Stimulated activated CD4-positive, alpha-beta T cell treated with anti-CD3 and anti-CD28 coated beads, Interleukin-4, amount 100 ng/mL, for 24 hours (primary cell): ENCODE measurements at regions not wholly inside any gene's neighbourhood (a gene's known extent, or its start where the extent isn't known, plus 50 kb on each side); places are given as distances from the start of the nearest gene placed in this dataset.
A peak's percentile ranks its signal among the peaks of the same experiment; 100 is the strongest.
"Not testable (repeated sequence)": the region's sequence is repeated elsewhere in the genome, so short reads cannot be mapped to it uniquely, and the experiment has no call there.

Experiments used
- DNase-seq: peaks from one replicate; pipeline ENCODE4 v3.0.0-alpha.2; 2020

DNA sequence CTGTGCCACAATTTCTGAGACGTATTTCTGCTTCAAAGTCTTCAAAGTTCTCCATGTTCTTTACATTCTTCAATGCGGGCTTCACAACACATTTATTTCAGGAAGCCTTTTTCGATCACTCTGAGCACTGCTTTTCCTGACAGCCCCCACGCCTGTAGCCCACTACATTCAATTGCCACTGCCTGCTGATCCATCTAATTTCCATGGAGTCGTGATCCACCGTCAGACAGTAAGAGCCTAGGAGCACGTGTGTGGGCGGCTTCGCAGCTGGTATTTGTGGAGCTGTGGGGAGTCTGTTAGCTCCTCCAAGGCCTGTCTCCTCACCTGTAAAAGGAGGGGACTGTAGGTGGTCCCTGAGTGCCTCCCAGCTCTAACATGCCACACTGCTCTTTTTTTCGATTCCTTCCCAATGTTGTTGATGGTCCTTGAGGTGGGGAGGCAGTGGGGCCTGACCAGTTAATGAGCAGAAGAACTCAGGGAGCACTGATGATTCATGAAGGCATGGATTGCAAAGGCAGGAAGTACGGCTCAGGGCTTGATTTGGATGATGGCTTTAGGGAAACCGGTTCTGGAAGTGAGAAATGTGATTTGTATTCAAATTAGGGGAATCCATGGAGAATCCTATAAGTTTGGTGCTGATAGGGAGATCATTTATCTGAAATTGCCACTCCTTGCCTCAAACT lies 401.1 kb upstream of the PODXL start:
- no peak for DNase-seq

DNA sequence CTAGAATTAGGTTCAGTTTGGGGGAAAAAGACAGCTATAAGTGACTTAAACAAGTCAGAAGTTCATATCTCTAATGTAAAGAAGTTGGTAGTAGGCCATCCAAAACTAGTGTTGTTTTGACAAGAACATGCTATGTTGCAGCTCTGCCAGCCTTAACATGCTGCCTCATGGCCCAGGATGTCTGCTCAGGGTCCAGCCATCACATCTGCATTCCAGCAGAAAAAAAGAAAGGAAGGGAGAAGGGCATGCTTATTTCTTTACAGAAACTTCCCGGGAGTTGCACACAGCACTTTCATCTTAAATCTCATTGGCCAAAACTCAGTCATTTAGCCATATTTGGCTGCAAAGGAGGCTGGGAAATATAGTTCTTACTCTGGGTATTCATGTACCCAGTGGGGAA lies 400.4 kb upstream of the PODXL start:
- no peak for DNase-seq

DNA sequence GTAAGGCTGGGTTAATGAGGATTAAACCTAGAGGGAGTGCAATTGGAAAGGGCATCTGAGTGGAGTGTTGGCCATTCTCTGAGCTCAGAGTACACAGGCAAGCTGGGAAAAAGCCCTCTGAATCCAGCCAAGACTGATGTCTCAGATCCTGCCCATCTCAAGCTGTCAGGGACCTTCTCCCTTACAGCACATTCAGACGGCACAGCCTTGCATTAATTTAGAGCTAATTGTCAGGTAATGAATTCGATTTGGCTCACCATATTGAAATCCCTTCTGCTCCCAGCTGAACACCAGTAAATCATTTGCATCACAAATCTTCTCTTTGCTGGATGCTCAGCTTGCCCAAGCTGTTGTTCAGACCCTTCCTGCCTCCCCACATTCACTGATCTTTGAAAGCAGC lies 399.3 kb upstream of the PODXL start:
- DNase-seq: no peak

DNA sequence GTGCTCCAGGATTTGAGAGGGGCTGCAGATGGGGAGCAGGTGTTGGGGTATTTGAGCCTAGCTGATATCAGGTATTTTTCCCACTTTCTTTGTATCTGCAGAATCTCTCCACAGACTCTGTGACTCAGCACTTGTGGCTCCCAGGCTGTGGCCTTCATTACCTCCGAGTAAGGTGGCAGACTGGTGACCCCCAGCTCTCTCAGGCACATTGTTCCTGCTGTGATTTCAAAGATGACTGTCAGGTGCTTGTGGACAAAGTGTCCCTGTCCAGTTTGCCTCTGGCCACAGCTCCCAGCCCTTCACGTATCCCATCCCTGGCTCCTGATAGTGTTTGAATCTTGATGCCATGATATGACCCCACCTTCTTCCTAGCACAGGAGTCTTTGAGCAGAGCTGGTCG lies 396.8 kb upstream of the PODXL start:
- DNase-seq: no peak

DNA sequence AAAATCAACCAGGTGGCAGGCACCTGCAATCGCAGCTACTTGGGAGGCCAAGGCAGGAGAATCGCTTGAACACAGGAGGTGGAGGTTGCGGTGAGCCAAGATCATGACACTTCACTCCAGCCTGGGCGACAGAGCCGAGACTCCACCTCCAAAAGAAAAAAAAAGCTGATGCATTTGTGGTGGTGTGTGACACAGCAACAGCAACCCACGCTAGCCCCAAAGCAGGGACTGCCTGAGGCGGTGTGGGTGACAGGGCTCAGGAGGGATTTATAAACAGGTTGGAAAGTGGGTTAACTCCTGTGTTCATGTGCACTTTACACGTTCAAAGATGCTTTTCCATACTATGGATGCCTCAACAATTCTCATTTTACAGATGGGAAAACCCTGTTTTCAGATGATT lies 395.9 kb upstream of the PODXL start:
- DNase-seq: no peak

DNA sequence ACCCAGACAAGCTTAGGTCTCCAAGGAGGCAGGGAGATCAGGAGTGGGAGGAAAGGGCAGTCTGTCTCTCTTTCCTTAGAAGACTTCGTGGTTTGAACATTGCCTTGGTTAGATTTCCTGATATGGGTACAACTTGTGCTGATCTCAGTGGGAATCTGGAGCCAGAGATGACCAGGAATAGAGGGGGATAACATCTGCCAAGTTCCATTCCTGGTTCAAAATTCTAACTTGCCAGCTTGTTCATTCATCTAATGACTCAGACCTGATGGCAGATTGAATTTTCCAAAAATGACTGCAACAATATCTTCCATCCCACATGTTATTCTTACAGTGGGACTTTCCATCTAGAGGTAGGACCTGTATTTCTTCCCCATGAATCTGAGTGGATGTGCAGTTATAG lies 394.3 kb upstream of the PODXL start:
- no peak for DNase-seq

DNA sequence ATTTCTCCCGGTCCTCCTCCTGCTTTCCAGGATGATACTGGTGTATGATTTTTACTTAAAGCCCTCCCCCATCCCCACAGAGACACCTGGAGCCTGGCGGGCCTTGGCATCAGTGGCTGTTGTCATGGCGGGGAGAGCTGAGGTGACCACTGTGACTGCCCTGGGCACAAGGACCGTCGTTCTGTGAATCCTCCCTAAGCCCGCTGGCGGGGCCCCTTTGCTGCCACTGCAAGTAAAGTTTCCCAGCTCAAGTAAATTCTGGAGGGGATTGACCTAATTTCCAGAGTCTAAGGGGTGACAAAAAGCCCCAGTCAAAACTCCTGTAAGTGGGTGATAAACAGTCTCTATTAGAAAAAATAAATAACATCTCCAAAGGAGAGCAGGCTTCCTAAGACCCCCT lies 393.2 kb upstream of the PODXL start:
- DNase-seq: no peak

DNA sequence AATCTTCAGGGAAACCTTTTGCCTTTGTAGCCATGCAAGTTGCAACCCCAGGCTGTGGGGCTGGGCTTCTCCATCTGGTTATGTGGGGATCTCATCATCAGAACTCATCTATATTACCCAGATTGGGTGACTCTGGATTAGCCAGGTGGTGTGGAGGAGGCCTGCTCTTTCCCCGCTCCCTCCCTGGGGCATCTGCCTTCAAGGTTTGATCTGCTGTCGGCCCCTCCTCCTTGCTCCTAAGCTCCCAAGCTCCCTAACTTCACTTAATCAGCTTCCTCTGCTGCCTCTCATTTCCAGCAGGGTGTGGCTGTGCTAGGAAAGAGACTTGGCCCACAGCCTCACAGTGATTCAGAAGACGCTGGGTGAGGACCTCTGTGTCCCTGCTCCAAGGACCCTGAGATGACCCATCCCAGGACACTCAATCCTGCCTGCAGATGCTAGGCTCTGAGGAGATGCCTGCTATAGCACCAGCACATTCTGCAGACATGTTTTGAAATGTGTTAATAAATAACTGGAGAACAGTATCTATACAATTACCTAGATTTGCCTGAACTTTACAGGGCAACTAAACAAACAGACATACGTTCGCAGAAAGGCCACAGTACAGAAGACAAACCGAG lies 392.1 kb upstream of the PODXL start:
- DNase-seq: no peak

DNA sequence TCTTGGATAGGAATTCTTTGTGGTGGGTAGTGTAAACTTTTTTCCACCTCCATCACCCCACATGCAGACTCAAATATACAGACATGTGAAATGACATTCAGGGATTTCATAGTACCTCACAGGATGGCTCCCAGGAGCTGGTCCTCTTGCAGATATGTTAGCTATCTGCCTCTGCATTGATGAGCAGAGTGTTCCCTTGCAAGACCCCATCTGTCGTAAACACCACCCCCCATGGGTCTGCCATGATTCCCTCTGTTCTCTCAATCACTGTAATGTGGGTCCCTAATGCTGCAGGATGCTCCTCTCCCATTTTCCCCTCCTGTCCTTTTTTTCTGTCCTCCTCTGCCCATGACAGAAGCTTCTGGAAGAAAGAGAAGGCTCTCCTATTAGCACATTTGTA lies 391.2 kb upstream of the PODXL start:
- no peak for DNase-seq

DNA sequence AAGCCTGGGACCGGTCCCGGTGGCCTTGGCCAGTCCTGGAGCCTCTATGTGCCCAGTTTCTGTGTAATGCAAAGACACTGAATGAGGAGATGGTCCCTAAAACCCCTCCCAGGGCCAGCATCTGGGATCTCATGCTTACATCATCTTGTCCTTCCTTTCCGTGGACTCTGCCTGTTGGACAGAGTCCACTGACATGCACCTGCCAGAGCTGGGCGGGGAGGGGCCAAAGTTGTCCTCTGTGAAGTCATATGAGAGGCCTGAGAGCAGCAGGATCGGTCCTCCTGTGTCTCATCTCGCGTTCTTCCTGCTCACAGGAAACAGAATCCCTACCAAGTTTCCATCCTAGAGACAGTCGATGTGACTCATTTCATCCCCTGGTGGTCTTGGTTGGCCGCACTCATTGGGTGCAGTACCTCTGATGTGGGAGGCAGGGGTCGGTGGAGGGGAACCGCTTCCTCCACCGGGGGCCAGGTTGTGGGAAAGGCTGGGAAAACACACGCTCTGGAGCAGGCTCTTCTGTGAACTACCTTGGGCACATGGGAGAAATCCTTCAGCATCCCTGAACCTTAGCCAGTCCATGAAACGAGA lies 389.6 kb upstream of the PODXL start:
- DNase-seq: no peak

DNA sequence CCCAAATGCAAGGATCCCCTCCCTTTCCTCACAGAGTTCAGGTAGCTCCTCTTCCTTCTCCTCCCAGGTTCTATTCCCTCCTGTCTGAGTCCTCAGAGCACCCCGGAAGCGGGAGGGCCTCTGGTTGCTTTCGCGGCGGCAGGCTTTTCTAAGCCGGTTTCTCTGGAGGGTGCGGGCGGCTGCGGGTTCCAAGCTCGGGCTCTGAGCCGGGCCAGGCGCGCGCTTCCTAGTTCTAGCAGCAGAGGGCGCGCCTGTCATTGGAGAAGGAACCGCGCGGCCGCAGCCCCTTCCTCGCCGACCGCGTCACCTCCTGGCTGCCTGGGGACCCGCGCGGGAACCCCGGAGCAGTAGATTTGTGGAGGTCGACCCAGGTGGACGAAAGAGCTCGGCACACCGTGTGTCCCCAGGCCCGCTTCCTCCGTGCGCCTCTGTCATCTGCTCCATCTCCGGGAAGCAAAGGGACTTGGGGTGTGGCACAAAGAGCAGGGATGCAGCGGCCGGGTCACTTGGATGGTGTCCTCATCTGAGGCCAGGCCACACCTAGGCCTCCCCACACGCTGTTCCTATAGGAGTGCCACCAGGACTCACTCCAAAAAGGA lies 389.0 kb upstream of the PODXL start:
- peak; percentile 5 for DNase-seq

DNA sequence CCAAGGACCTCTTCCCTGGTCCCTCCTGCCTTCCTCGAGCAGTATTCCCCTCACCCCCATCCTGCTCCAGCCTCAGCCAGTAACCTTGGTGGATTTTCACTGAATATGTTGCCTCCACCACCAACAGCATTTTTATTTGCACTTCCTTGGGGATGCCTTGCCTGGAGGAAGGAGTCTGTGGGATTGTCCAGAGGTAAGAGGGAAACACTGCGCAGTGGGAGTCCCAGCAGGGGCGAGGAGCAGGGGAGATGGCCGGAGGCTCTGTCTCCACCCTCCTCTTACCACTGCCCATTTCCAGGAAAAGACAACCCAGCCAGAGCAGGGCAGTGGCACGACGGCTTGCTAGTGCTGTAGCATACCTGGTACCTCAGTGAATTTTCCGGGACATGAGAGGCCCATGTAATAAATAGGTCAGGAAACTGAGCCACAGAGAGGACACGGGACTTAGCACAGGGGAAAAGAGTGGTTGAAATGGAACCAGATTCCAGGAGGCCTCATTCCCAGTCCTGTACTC lies 388.2 kb upstream of the PODXL start:
- DNase-seq: no peak

DNA sequence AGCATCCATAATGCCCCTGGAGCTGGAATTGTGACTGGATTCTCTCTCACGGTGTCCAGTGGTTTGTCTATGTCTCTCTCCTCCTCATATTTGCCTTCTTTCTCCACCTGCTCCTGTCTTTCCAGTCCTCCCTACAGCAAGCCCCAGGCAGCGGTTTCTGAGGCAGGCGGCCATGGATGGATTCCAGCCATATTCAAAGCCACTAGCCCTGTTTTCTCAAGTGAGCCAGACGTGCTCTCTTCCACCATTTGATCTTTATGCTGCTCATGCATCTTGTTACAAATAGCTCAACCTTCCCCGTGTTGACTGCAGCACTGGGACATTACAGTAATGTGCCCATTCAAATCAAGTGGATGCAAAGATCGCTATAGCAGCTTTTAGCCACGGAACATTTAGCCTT lies 387.2 kb upstream of the PODXL start:
- no peak for DNase-seq

DNA sequence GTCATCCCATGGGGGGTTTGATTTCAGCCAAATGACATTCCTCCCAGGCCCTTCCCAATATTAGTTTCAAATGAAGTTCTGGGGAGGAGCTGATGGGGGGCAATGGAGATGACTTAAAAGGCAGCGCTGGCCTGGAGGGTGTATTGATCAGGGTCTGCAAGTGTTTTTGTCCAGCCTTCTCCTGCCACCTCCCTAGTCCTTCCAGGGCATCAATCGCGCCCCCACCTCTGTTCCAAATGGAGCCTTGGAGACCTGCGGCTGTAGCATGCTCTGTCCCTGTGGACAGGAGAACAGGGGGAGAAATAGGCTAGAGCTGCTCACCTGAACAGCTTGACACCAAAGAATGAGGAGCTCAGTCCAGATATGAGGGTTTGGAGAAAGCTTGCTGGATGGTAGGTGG lies 386.8 kb upstream of the PODXL start:
- DNase-seq: no peak

DNA sequence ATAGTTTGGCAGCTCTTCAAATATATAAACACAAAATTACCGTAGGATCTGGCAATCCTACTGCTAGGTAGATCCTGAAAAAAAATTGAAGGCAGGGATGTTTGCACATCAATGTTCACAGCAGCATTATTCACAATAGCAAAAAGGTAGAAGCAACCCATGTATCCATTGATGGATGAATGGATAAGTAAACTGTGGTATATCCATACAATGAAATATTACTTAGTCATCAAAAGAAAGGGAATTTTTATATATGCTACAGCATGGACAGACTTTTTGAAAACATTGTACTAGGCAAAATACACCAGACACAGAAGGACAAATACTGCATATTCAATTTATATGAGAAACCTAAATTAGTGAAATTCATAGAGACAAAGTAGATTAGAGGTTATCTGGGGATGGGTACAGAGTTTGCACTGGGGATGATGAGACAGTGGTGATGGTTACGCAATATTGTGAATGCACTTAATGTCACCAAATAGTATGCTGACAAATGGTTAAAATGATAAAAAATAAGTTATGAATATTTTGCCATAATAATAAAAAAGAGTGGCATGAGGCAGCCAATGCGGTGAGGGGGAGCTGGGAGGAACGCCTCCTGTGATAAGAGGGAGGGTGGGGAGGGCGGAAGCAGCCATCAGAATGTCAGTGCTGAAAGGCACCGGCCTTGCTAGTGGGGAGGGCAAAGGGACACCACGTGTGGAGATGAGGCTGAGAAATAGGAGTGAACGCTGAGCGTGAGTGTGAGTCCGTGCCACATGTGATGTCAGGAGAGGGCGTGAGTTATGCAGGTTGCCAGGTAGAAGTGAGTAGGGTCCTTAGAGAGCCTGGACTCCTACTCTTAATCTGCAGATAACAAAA lies 386.1 kb upstream of the PODXL start:
- DNase-seq: no peak

DNA sequence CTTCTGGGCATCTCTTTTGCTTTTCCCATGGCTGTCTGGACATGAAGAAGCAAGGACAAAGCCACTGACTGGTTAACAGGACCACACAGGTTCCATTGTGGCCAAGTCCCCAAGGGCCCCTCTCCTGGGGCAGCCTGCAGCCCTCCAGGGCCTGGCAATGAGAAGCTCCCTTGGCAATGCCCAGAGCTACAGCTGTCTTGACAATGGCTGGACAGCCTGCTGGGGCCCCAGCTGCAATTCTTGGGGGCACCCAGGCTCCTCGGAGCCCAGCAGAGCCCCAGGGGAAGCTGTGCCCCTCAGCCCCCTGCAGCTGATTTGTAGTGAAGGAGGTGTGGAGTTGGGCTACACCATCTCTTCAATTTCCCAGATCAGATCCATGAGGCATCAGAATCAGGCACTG lies 384.9 kb upstream of the PODXL start:
- DNase-seq: no peak

DNA sequence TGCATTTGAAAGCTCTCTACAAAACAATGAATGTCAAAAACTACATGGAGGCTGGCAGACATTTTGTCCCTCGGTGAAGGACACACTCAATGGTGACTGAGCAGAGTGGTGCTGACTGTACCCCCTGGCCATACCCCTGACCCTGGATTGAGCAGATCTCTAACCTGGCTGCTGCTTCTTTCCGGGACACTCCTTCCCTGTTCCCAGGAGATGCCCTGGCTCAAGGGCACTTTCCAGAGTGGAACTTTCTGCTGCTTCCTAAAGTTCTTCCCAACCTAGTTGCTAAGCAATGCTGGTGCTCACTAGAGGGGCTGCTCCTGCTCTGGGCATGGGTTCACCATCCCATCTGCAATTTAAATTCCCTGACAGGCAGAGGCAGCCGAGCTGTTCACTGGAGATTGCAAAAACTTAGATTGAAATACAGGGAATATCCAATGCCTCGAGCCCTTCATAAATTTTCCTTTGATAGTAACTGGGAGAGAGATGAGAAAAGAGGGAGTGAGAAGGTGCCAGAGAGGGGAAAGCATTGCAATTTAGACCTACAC lies 384.3 kb upstream of the PODXL start:
- DNase-seq: no peak

DNA sequence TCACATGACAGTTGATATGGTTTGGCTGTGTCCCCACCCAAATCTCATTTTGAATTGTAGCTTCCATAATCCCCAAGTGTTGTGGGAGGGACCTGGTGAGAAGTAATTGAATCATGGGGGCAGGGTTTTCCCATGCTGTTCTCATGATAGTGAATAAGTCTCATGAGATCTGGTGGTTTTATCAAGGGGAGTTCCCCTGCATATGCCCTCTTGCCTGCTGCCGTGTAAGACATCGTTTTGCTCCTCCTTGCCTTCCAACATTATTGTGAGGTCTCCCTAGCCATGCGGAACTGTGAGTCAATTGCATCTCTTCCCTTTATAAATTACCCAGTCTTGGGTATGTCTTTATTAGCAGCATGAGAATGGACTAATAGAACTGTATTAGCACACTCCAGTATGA lies 382.4 kb upstream of the PODXL start:
- not testable (repeated sequence) for DNase-seq

DNA sequence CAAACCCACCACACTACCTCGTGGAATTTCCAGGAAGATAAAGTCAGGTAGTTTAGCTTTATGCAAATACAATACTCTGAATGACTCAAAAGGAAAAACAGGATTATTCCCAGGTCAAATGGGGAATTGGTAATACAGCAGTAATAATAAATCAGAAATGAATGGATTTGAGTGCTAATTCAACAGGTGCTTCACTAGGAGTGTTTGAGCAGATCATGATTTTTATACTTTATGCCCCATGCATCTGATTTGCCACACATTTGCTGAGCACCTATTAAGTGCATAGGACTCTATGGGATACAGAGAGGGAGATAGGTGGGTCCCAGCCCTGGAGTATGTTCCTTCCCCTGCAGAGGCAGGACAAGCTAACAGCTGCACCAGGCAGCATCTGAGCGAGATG lies 381.4 kb upstream of the PODXL start:
- DNase-seq: no peak

DNA sequence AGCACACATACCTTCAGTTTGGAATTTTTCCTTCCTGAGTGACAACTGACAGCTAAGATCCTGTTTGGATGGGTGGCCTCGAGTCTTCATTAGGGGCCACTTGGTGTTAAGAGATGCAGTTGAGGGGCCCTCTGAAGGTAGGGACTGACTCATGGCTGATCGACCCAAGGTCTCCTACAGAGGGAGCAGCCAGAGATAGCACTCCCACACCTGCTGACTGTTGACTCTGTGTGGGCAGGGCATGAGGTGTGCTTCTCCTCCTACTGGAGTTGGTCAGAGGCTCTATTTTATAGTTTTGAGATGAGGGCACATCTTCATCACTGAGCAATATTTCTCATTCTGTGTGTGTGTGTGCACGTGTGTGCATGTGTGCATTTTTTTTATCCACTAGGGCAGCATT lies 378.8 kb upstream of the PODXL start:
- DNase-seq: no peak

DNA sequence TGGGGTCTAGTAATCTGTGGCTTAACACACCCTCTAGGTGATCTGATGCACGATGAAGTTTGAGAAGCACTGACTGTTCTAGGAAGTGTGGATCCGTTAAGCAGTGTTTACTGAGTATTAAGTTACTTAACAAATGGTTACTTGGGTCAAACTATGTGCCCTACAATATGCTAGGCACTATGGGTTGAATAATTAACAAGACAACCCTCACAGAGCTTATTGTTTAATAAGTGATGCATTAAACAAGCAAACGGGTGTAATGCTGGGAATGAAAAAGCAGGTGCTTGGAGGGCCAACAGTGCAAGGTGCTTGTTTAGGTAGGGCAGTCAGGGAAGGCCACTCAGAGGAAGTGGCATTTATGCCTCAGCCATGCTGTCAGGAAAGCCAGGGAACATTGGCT lies 378.0 kb upstream of the PODXL start:
- DNase-seq: no peak

DNA sequence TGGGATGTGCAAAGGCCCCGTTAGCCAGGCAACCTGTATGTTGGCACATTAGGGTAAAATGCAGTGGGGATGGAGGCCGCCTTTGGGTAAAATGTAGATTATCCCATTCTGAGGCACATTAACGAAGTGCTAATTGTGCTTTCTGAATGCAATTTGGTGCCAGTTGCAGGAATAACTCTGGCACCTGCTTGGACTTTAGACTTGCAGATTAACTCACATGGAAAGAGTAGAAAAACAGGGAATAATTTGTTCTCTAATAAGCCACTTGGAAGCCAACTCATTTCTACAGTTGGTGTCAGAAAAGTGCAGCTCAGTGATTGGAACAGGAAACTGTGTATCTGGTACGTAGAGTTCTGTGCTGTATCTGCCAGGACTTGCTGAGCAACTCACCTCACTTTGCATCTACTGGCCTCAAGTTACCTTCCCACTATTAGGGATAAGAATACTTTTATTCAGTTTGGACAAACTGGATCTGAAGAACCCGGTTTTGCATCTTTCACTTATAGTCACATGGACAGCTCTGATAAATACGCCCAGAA lies 377.4 kb upstream of the PODXL start:
- no peak for DNase-seq

DNA sequence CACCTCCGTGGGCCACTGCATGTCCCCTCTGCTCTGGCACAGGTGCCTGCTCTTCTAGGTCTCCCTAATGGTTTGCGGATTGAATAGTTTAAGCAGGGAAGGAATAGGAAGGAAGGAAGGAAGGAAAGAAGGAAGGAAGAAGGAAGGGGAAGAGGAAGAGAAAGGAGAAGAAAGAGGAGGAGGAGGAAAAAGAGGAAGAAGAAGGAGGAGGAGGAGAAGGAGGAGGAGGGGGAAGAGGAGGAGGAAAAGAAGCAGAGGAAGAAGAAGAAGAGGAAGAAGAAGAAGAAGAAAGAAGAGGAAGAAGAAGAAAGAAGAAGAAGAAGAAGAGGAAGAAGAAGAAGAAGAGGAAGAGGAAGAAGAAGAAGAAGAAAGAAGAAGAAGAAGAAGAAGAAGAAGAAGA lies 376.8 kb upstream of the PODXL start:
- DNase-seq: not testable (repeated sequence)
